Prostate gland (tissue), 2 donors: ENCODE measurements at regions not wholly inside any gene's neighbourhood (a gene's known extent, or its start where the extent isn't known, plus 50 kb on each side); places are given as distances from the start of the nearest gene placed in this dataset.

ENCODE experiments used
- POLR2A ChIP-seq: fragments of 450-650 bp; IDR thresholded peaks from one replicate; pipeline ENCODE4 v1.6.1; 2016; ENCODE audit warnings: antibody characterized with exemption, mild to moderate bottlenecking
- POLR2AphosphoS5 ChIP-seq: sonication (generic); formaldehyde crosslinking; IDR thresholded peaks from one replicate; pipeline ENCODE4 v1.6.1; 2017; ENCODE audit warnings: antibody characterized with exemption
- TF ChIP-seq, protein P1 (sequence below), 4 experiments: fragments of 200-600 bp in 2 of 4; fragments of 450-650 bp in 2 of 4; sonication (generic) in 2 of 4; IDR thresholded peaks; 1 replicate in 3 of 4; 2 replicates in 1 of 4; pipeline ENCODE4 v1.5.1; 2016 to 2019; ENCODE audit warnings: antibody characterized with exemption in 4 of 4, mild to moderate bottlenecking in 2 of 4, moderate library complexity in 2 of 4

DNA sequence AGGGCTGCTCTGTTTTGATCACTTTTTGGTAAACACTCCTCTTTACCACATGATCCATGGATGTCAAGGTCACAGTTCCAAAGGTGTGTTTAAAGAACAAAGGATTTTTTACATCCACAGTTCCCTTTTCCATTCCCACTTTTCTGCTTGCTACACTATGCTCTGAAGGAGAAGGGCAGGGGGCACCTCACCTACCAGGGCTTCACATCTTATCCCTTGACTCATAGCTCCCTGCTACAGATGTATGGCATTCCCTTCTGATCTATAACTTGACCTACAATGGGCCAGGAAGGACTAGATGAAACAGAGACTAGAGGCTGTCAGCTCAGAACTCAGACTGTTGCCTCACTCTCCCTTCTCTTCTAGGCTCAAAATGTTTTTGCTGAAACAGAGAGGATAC, 233.1 kb upstream of the RPS6KA3 start:
- TF ChIP-seq POLR2AphosphoS5 (no peak), POLR2A (no peak)
- TF ChIP-seq, protein P1, sequence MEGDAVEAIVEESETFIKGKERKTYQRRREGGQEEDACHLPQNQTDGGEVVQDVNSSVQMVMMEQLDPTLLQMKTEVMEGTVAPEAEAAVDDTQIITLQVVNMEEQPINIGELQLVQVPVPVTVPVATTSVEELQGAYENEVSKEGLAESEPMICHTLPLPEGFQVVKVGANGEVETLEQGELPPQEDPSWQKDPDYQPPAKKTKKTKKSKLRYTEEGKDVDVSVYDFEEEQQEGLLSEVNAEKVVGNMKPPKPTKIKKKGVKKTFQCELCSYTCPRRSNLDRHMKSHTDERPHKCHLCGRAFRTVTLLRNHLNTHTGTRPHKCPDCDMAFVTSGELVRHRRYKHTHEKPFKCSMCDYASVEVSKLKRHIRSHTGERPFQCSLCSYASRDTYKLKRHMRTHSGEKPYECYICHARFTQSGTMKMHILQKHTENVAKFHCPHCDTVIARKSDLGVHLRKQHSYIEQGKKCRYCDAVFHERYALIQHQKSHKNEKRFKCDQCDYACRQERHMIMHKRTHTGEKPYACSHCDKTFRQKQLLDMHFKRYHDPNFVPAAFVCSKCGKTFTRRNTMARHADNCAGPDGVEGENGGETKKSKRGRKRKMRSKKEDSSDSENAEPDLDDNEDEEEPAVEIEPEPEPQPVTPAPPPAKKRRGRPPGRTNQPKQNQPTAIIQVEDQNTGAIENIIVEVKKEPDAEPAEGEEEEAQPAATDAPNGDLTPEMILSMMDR (IDR thresholded peaks at IDR 0.05) = no peak
